Stimulated activated CD8-positive, alpha-beta memory T cell treated with anti-CD3 and anti-CD28 coated beads, Interleukin-7, amount 100 ng/mL, for 24 hours (primary cell): ENCODE measurements at regions not wholly inside any gene's neighbourhood (a gene's known extent, or its start where the extent isn't known, plus 50 kb on each side); places are given as distances from the start of the nearest gene placed in this dataset.
"Not testable (repeated sequence)": the region's sequence is repeated elsewhere in the genome, so short reads cannot be mapped to it uniquely, and the experiment has no call there.

ENCODE experiments used
- DNase-seq: peaks from one replicate; pipeline ENCODE4 v3.0.0-alpha.2; 2020; ENCODE audit warnings: low read depth

GRCh38 chr14:37991027-37991426 is 216.7 kb upstream of the SSTR1 start:
- no peak for DNase-seq

GRCh38 chr14:37992499-37992898 is 215.2 kb upstream of the SSTR1 start:
- no peak for DNase-seq

GRCh38 chr14:37994846-37995372 is 212.8 kb upstream of the SSTR1 start:
- no peak for DNase-seq

- no peak for DNase-seq
Measured at GRCh38 chr14:37997017-37997416, 210.7 kb upstream of the SSTR1 start.

GRCh38 chr14:38000340-38000739 is 207.4 kb upstream of the SSTR1 start:
- no peak for DNase-seq

GRCh38 chr14:38001501-38001900 is 206.2 kb upstream of the SSTR1 start:
- no peak for DNase-seq

GRCh38 chr14:38003746-38004609 is 203.7 kb upstream of the SSTR1 start:
- no peak for DNase-seq

- no peak for DNase-seq
Measured at GRCh38 chr14:38004610-38004879, 203.2 kb upstream of the SSTR1 start.

GRCh38 chr14:38011156-38011555 is 196.5 kb upstream of the SSTR1 start:
- not testable (repeated sequence) for DNase-seq

GRCh38 chr14:38012056-38012455 is 195.6 kb upstream of the SSTR1 start:
- no peak for DNase-seq

GRCh38 chr14:38016497-38016896 is 191.2 kb upstream of the SSTR1 start:
- DNase-seq = no peak

- DNase-seq = no peak
Measured at GRCh38 chr14:38021861-38022260, 185.8 kb upstream of the SSTR1 start.

GRCh38 chr14:38022775-38023174 is 184.9 kb upstream of the SSTR1 start:
- no peak for DNase-seq

GRCh38 chr14:38038171-38038570 is 169.5 kb upstream of the SSTR1 start:
- no peak for DNase-seq

- no peak for DNase-seq
Measured at GRCh38 chr14:38038986-38039385, 168.7 kb upstream of the SSTR1 start.

GRCh38 chr14:38039496-38039895 is 168.2 kb upstream of the SSTR1 start:
- no peak for DNase-seq

- no peak for DNase-seq
Measured at GRCh38 chr14:38040411-38040810, 167.3 kb upstream of the SSTR1 start.

- no peak for DNase-seq
Measured at GRCh38 chr14:38042322-38042721, 165.4 kb upstream of the SSTR1 start.

- DNase-seq = no peak
Measured at GRCh38 chr14:38044710-38045109, 163.0 kb upstream of the SSTR1 start.

- no peak for DNase-seq
Measured at GRCh38 chr14:38045461-38045860, 162.2 kb upstream of the SSTR1 start.

- no peak for DNase-seq
Measured at GRCh38 chr14:38046160-38046559, 161.5 kb upstream of the SSTR1 start.

- DNase-seq = no peak
Measured at GRCh38 chr14:38047195-38047902, 160.4 kb upstream of the SSTR1 start.

- DNase-seq = no peak
Measured at GRCh38 chr14:38053666-38054065, 154.0 kb upstream of the SSTR1 start.
